HepG2 (cell line): ENCODE measurements at regions not wholly inside any gene's neighbourhood (a gene's known extent, or its start where the extent isn't known, plus 50 kb on each side); places are given as distances from the start of the nearest gene placed in this dataset.

Source experiments
- ATAC-seq: fragments of 200-7000 bp; cut with Tn5 transposase; 3 replicates; pipeline ENCODE4 v1.9.1; 2020; ENCODE audit warnings: mild to moderate bottlenecking, moderate library complexity
- BruUV-seq: library from RNA; stranded (reverse); fragments of 400-500 nt; replicated peaks from 2 replicates; lab custom pipeline; 2021; lab: Mats Ljungman, UMichigan
- CTCF ChIA-PET: fragments of 300-600 bp; formaldehyde crosslinking; extraction: SDS; loops from one replicate; lab custom pipeline; 2021; ENCODE audit warnings: low total read pairs, inconsistent platforms, low intra/inter-chr PET ratio; lab: Yijun Ruan, JAX
- POLR2A ChIA-PET: fragments of 350-600 bp; sonication (Branson Sonifier 250); formaldehyde crosslinking; loops from one replicate; lab custom pipeline; 2020; ENCODE audit warnings: antibody characterized with exemption, inconsistent platforms; lab: Yijun Ruan, JAX
- DNase-seq: peaks from one replicate; pipeline ENCODE4 v3.0.0-alpha.2; 2015; ENCODE audit warnings: low spot score
- FAIRE-seq: peaks from 3 replicates; lab custom pipeline; 2011; peaks lifted over from hg19 to GRCh38; lab: Jason Lieb, UNC
- H2AFZ ChIP-seq: one replicate; pipeline ENCODE4 v1.6.1; 2011; ENCODE audit warnings: low read length, inconsistent platforms
- H3K27ac ChIP-seq: fragments of 300-600 bp; 3 replicates; pipeline ENCODE4 v1.8.0; 2011; ENCODE audit warnings: mixed run types, mild to moderate bottlenecking, mixed read lengths, low read length, inconsistent platforms; ENCODE audit not compliant: insufficient read depth; ENCODE audit errors: extremely low read length
- H3K27me3 ChIP-seq, 2 experiments: fragments of 200-600 bp in 1 of 2; 2 replicates in 1 of 2; 3 replicates in 1 of 2; pipeline versions ENCODE4 v1.6.0 to v1.8.0; 2011; ENCODE audit warnings: low read length in 2 of 2, mild to moderate bottlenecking in 2 of 2, moderate library complexity in 2 of 2, inconsistent platforms in 1 of 2; ENCODE audit not compliant: insufficient read depth in 2 of 2, control insufficient read depth in 1 of 2
- H3K36me3 ChIP-seq, 2 experiments: fragments of 200-600 bp in 1 of 2; replicated peaks in 1 of 2; 2 replicates in 1 of 2; 3 replicates in 1 of 2; pipeline versions ENCODE4 v1.5.1 to v1.8.0; 2011; ENCODE audit warnings: low read length in 2 of 2, inconsistent platforms in 1 of 2; ENCODE audit not compliant: insufficient read depth in 2 of 2, control insufficient read depth in 1 of 2
- H3K4me1 ChIP-seq: 2 replicates; pipeline ENCODE4 v1.5.1; 2012; ENCODE audit warnings: low read length, inconsistent platforms; ENCODE audit not compliant: insufficient read depth
- H3K4me2 ChIP-seq: 2 replicates; pipeline ENCODE4 v1.6.0; 2011; ENCODE audit warnings: low read depth, low read length, inconsistent platforms
- H3K4me3 ChIP-seq, 3 experiments: fragments of 200-600 bp in 1 of 3; sonication (generic), shearing (Covaris generic) in 1 of 3; replicated peaks in 1 of 3; 2 replicates each; pipeline ENCODE4 v1.5.1; 2011 to 2016; ENCODE audit warnings: low read length in 3 of 3, inconsistent platforms in 2 of 3, low read depth in 2 of 3, mild to moderate bottlenecking in 2 of 3, control low read depth in 1 of 3, mixed read lengths in 1 of 3; ENCODE audit not compliant: insufficient read depth in 1 of 3
- H3K79me2 ChIP-seq: one replicate; pipeline ENCODE4 v1.6.1; 2011; ENCODE audit warnings: low read length, inconsistent platforms; ENCODE audit not compliant: insufficient read depth
- H3K9ac ChIP-seq: 2 replicates; pipeline ENCODE4 v1.6.0; 2011; ENCODE audit warnings: mild to moderate bottlenecking, low read depth, low read length, inconsistent platforms; ENCODE audit not compliant: insufficient read depth
- H3K9me3 ChIP-seq: 2 replicates; pipeline ENCODE4 v1.5.1; 2012; ENCODE audit warnings: mild to moderate bottlenecking, low read length
- H4K20me1 ChIP-seq: 2 replicates; pipeline ENCODE4 v1.6.0; 2011; ENCODE audit warnings: inconsistent platforms, mild to moderate bottlenecking, low read length, moderate library complexity; ENCODE audit not compliant: insufficient read depth
- AHR ChIP-seq: IDR thresholded peaks from 2 replicates; pipeline ENCODE4 v1.6.1; 2018; ENCODE audit warnings: missing genetic modification reagents, missing compliant biosample characterization
- DMAP1 ChIP-seq: IDR thresholded peaks from 2 replicates; pipeline ENCODE4 v1.6.1; 2016
- EEA1 ChIP-seq: sonication (generic); formaldehyde crosslinking; IDR thresholded peaks from 2 replicates; pipeline ENCODE4 v1.5.1; 2020; ENCODE audit warnings: mild to moderate bottlenecking, missing genetic modification reagents, borderline replicate concordance
- ELF3 ChIP-seq: IDR thresholded peaks from 2 replicates; pipeline ENCODE4 v1.6.1; 2016; ENCODE audit warnings: missing genetic modification reagents, missing compliant biosample characterization
- KLF16 ChIP-seq, 2 experiments: sonication (generic) in 1 of 2; formaldehyde crosslinking in 1 of 2; IDR thresholded peaks; 2 replicates each; pipeline versions ENCODE4 v1.6.1 to v1.8.0; 2016 to 2023; ENCODE audit warnings: missing genetic modification reagents in 2 of 2, missing compliant biosample characterization in 1 of 2
- PCBP1 ChIP-seq: fragments of 200-400 bp; formaldehyde crosslinking; IDR thresholded peaks from 2 replicates; pipeline ENCODE4 v1.6.1; 2017; ENCODE audit warnings: mild to moderate bottlenecking, low read depth, low read length, borderline replicate concordance
- POLR2G ChIP-seq: fragments of 200-400 bp; formaldehyde crosslinking; IDR thresholded peaks from 2 replicates; pipeline ENCODE4 v1.6.1; 2018; ENCODE audit warnings: mild to moderate bottlenecking, low read depth, low read length, moderate library complexity
- RBFOX2 ChIP-seq: fragments of 200-400 bp; formaldehyde crosslinking; IDR thresholded peaks from 2 replicates; pipeline ENCODE4 v1.6.1; 2017; ENCODE audit warnings: low read depth, mild to moderate bottlenecking, low read length
- TAF1 ChIP-seq: sonication (generic); formaldehyde crosslinking; IDR thresholded peaks from 2 replicates; pipeline ENCODE4 v1.4.0; 2020; ENCODE audit warnings: missing genetic modification reagents
- ZNF274 ChIP-seq: sonication (generic); formaldehyde crosslinking; IDR thresholded peaks from 2 replicates; pipeline ENCODE4 v1.5.1; 2020; ENCODE audit warnings: mild to moderate bottlenecking, missing genetic modification reagents
- ZNF768 ChIP-seq: sonication (generic); formaldehyde crosslinking; IDR thresholded peaks from 2 replicates; pipeline ENCODE4 v1.4.0; 2020; ENCODE audit warnings: missing genetic modification reagents
- ZNF788 ChIP-seq: sonication (generic); formaldehyde crosslinking; IDR thresholded peaks from 2 replicates; pipeline ENCODE4 v1.5.0; 2020; ENCODE audit warnings: mild to moderate bottlenecking, missing genetic modification reagents, borderline replicate concordance
- WGBS: methylation state at CpG from one replicate; pipeline ENCODE4 v1.1.6; 2017; ENCODE audit warnings: low lambda C conversion rate; 5-methylcytosine and 5-hydroxymethylcytosine counted together
- in situ Hi-C: cut with HindIII; loops from 2 replicates; pipeline ENCODE4 v1.10.0; 2017; ENCODE audit warnings: low pct_unique_long_range_greater_than_20kb; ENCODE audit not compliant: extremely low pct_ligation_motif_present
- intact Hi-C: fragments of 100-400 bp; cut with micrococcal nuclease; formaldehyde crosslinking; loops from one replicate; pipeline ENCODE4 v1.10.0; 2022; ENCODE audit not compliant: unreplicated experiment
- TF ChIP-seq, protein P1 (sequence below): sonication (generic); formaldehyde crosslinking; IDR thresholded peaks from 2 replicates; pipeline ENCODE4 v1.4.0; 2020; ENCODE audit warnings: missing genetic modification reagents

DNA sequence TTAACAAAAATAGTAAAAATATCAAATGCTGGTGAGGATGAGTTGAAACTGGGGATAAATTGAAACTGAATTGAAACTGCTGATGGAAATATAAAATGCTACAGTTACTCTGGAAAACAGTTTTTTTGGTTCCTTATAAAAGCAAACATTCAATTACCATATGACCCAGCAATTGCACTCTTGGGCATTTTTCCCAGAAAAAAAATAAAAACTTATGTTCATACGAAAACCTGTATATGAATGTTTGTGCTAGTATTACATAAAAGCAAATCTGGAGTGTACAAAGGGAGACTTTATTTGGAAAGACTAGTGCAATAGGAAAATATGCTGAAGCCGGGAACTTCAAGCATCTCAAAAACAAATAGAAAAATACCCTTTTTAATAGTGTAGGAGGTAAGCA lies 857.9 kb upstream of the CADM2 start:
- no peak overlapping the region for H3K9ac ChIP-seq
- in situ Hi-C loops, result no loop called here
- no peaks in the 10 kb centered on the region for H4K20me1 ChIP-seq
- no peak for TF ChIP-seq EEA1 (CRISPR knock-in tag)
- TF ChIP-seq, protein P1, sequence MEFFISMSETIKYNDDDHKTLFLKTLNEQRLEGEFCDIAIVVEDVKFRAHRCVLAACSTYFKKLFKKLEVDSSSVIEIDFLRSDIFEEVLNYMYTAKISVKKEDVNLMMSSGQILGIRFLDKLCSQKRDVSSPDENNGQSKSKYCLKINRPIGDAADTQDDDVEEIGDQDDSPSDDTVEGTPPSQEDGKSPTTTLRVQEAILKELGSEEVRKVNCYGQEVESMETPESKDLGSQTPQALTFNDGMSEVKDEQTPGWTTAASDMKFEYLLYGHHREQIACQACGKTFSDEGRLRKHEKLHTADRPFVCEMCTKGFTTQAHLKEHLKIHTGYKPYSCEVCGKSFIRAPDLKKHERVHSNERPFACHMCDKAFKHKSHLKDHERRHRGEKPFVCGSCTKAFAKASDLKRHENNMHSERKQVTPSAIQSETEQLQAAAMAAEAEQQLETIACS, result no peak
- TF ChIP-seq KLF16 (CRISPR knock-in tag; IDR thresholded peaks at IDR 0.05), result no peak
- TF ChIP-seq PCBP1, result no peak
- no peak for TF ChIP-seq DMAP1 (CRISPR knock-in tag)
- no peak for TF ChIP-seq RBFOX2
- no peak for TF ChIP-seq ZNF274 (CRISPR knock-in tag)
- TF ChIP-seq AHR (CRISPR knock-in tag), result no peak
- TF ChIP-seq ZNF788 (CRISPR knock-in tag), result no peak
- TF ChIP-seq TAF1 (CRISPR knock-in tag), result no peak
- TF ChIP-seq ZNF768 (CRISPR knock-in tag), result no peak
- no peak for TF ChIP-seq POLR2G
- no peak for TF ChIP-seq ELF3 (CRISPR knock-in tag)
- 1% methylated on average over 2 of the region's 2 CpGs for WGBS
- ChIA-PET POLR2A (no interaction called here), CTCF (no interaction called here)
- H3K9me3 ChIP-seq, result no peaks in the 10 kb centered on the region
- H3K27ac ChIP-seq, result no peak overlapping the region
- H3K27me3 ChIP-seq, result no peaks in the 10 kb centered on the region
- ATAC-seq (no peak), FAIRE-seq (no peak), DNase-seq (no peak)
- intact Hi-C loops, result no loop called here
- no peak overlapping the region for H3K4me2 ChIP-seq
- no peaks in the 10 kb centered on the region for H3K4me1 ChIP-seq
- H3K36me3 ChIP-seq, result no peaks in the 10 kb centered on the region
- H3K4me3 ChIP-seq, result no peak overlapping the region
- H2AFZ ChIP-seq, result no peak overlapping the region
- BruUV-seq, result no TSS peak
- H3K79me2 ChIP-seq, result no peaks in the 10 kb centered on the region
